PFSK-1 (cell line): ENCODE measurements at regions not wholly inside any gene's neighbourhood (a gene's known extent, or its start where the extent isn't known, plus 50 kb on each side); places are given as distances from the start of the nearest gene placed in this dataset.

Source experiments
- FOXP2 ChIP-seq: optimal IDR thresholded peaks from 2 replicates; pipeline ENCODE3; 2011; ENCODE audit warnings: borderline replicate concordance, control low read depth, inconsistent platforms; ENCODE audit not compliant: insufficient read depth; ENCODE audit errors: extremely low read length, extremely low read depth
- POLR2AphosphoS5 ChIP-seq: IDR thresholded peaks from 2 replicates; pipeline ENCODE4 v1.6.1; 2012; ENCODE audit warnings: low read depth, mild to moderate bottlenecking, control low read depth, low read length, moderate library complexity
- SIN3A ChIP-seq: IDR thresholded peaks from 2 replicates; pipeline ENCODE4 v1.6.1; 2012; ENCODE audit warnings: mild to moderate bottlenecking, low read length, moderate library complexity, borderline replicate concordance; ENCODE audit not compliant: insufficient read depth
- TAF1 ChIP-seq: IDR thresholded peaks from 2 replicates; pipeline ENCODE4 v1.6.1; 2012; ENCODE audit warnings: low read length, control low read depth, borderline replicate concordance; ENCODE audit not compliant: insufficient read depth
- TF ChIP-seq, protein P1 (sequence below), 2 experiments: IDR thresholded peaks; 2 replicates each; pipeline versions ENCODE4 v1.6.1 to v1.8.0; 2011 to 2012; ENCODE audit warnings: low read depth in 2 of 2, low read length in 2 of 2, control low read depth in 1 of 2, inconsistent platforms in 1 of 2, mild to moderate bottlenecking in 1 of 2, moderate library complexity in 1 of 2; ENCODE audit not compliant: insufficient read depth in 1 of 2

DNA sequence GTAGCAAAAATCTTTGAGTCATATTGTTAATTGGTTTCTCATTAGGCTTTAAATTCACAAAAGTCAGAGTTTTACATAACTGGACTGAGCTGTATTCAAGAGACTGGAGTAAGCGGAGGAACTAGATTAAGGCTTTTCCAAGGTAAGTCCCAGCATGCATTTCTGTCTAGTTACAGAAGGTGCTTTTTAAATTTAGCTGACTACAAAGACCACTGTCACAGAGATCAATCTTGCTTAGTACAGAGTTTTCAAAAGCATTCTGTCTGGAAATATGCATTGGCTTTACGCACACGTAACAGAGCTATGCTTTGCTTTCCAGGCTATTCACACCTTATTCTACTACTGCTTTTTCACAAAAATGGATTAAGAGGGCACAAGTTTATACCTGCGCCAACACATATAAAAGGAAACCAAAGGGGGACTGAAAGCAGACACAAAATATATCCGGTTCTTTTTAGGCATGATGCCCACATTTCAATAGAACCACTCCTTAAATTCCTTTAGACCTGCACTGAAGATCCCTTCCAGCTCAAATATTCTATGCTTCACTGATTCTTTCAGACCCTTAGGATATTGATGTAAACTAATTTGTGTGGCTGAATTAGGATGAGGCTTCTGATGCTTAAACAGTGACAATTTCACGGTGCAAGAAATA lies 560.7 kb upstream of the CRIM1 start:
- TF ChIP-seq POLR2AphosphoS5 (no peak), SIN3A (no peak), TAF1 (no peak), FOXP2 (no peak)
- TF ChIP-seq, protein P1, sequence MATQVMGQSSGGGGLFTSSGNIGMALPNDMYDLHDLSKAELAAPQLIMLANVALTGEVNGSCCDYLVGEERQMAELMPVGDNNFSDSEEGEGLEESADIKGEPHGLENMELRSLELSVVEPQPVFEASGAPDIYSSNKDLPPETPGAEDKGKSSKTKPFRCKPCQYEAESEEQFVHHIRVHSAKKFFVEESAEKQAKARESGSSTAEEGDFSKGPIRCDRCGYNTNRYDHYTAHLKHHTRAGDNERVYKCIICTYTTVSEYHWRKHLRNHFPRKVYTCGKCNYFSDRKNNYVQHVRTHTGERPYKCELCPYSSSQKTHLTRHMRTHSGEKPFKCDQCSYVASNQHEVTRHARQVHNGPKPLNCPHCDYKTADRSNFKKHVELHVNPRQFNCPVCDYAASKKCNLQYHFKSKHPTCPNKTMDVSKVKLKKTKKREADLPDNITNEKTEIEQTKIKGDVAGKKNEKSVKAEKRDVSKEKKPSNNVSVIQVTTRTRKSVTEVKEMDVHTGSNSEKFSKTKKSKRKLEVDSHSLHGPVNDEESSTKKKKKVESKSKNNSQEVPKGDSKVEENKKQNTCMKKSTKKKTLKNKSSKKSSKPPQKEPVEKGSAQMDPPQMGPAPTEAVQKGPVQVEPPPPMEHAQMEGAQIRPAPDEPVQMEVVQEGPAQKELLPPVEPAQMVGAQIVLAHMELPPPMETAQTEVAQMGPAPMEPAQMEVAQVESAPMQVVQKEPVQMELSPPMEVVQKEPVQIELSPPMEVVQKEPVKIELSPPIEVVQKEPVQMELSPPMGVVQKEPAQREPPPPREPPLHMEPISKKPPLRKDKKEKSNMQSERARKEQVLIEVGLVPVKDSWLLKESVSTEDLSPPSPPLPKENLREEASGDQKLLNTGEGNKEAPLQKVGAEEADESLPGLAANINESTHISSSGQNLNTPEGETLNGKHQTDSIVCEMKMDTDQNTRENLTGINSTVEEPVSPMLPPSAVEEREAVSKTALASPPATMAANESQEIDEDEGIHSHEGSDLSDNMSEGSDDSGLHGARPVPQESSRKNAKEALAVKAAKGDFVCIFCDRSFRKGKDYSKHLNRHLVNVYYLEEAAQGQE (IDR thresholded peaks at IDR 0.05; ENCODE audit: insufficient read depth in 1 of 2, low read depth in 2 of 2, low read length in 2 of 2): no peak

DNA sequence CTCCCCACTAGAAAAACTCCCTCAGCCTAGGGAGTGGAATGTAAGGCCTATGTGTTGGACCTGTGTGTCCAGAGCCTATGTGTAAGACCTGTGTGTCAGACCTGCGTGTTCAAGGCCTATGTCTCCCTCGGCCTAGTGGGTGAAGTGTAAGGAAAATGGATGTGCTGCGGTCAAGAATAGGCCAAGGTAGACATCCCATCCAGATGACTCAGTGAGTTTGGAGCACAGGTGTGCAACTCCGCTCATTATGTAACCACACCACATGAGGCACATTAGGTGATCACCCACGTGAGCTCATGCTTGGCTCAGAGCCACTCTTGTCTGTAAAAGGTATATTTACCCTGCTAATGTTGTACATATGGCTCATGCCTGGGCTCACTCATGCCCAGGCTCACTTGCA lies 565.3 kb upstream of the CRIM1 start:
- TF ChIP-seq TAF1 (no peak), POLR2AphosphoS5 (no peak), FOXP2 (no peak), SIN3A (no peak)
- TF ChIP-seq, protein P1 (IDR thresholded peaks at IDR 0.05; ENCODE audit: insufficient read depth in 1 of 2, low read depth in 2 of 2, low read length in 2 of 2): no peak

DNA sequence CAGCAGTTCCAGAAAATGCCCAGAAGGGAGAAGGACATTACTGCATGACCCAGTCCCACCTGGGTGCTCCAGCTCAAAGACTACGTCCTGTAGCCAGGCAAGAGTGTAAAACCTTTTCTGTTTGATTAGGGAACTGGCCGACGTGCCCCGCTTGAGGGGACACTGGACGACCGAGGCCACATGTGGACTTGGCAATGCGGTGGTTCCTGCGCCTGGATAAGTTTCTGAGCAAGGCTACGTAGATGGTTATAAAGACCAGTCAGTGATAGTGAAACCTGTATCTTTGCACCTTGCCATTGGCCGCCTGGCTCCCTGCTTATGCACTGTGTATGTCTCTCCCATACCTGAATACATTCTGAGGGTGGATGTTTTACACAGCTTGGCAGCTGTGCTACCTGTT lies 567.0 kb upstream of the CRIM1 start:
- TF ChIP-seq FOXP2: no peak
- TF ChIP-seq, protein P1 (IDR thresholded peaks at IDR 0.05; ENCODE audit: insufficient read depth in 1 of 2, low read depth in 2 of 2, low read length in 2 of 2): no peak
- TF ChIP-seq TAF1: no peak
- no peak for TF ChIP-seq SIN3A
- no peak for TF ChIP-seq POLR2AphosphoS5

DNA sequence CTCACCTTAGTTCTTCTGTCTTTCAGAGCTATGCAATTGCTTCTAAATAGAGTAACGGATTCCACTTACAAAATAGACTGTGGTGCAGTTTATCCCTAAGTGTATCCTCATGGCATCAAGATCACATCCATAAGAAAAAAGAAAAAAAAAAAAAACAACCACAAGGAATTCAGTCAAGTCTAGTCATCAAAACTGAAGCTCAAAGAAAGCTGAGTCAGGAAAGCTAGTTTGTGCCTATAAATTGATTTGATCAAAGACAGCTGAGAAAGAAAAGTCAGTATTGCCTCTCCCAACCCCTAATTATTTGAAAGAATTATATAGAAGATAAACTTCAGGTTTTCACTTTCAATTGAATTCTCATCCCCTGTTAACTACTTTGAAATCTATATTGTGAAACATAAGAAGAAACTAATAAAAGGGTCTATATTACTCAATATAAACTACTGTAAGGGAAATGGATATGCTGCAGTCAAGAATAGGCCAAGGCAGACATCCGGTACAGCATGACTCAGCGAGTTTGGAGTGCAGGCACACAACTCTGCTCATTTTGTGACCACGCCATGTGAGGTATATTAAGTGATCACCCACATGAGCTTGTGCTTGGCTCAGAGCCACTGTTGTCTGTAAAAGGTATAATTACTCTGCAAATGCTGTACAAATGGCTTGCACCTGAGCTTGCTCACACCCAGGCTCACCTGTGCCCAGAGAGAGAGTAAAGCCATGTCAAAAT lies 568.1 kb upstream of the CRIM1 start:
- TF ChIP-seq FOXP2: no peak
- TF ChIP-seq, protein P1 (IDR thresholded peaks at IDR 0.05; ENCODE audit: insufficient read depth in 1 of 2, low read depth in 2 of 2, low read length in 2 of 2): no peak
- no peak for TF ChIP-seq POLR2AphosphoS5
- no peak for TF ChIP-seq SIN3A
- TF ChIP-seq TAF1: no peak
